ENCODE measurements at regions not wholly inside any gene's neighbourhood (a gene's known extent, or its start where the extent isn't known, plus 50 kb on each side); places are given as distances from the start of the nearest gene placed in this dataset.

DNA sequence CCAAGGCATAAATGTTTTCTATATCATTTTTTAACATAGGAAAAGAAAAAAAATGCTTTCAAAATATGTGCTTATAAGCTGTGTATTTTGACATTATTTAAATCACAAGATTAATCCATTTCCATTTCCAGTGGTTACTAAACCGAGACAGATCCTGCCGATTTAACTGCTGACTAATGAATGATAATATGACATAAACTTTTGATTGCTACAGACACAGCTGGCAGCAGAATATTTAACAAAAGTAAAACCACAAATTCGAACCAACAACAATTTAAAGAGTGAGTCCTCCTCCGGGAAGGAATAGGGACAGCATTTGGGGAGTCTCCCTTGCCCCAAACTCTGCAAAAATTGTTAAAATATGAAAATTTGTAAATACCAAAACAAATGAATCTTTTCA is 401.3 kb upstream of the DAB2 start:
- TF ChIP-seq, protein P1, sequence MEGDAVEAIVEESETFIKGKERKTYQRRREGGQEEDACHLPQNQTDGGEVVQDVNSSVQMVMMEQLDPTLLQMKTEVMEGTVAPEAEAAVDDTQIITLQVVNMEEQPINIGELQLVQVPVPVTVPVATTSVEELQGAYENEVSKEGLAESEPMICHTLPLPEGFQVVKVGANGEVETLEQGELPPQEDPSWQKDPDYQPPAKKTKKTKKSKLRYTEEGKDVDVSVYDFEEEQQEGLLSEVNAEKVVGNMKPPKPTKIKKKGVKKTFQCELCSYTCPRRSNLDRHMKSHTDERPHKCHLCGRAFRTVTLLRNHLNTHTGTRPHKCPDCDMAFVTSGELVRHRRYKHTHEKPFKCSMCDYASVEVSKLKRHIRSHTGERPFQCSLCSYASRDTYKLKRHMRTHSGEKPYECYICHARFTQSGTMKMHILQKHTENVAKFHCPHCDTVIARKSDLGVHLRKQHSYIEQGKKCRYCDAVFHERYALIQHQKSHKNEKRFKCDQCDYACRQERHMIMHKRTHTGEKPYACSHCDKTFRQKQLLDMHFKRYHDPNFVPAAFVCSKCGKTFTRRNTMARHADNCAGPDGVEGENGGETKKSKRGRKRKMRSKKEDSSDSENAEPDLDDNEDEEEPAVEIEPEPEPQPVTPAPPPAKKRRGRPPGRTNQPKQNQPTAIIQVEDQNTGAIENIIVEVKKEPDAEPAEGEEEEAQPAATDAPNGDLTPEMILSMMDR (IDR thresholded peaks at IDR 0.05): no peak
- TF ChIP-seq POLR2A (IDR thresholded peaks at IDR 0.05): no peak
